ENCODE measurements at regions not wholly inside any gene's neighbourhood (a gene's known extent, or its start where the extent isn't known, plus 50 kb on each side); places are given as distances from the start of the nearest gene placed in this dataset.

- POLR2A ChIA-PET = no interaction called here
- Histone ChIP-seq H3K4me3 (ENCODE audit: low read depth, low read length) (no peak overlapping the region), H3K27me3 (replicated peaks; ENCODE audit: control insufficient read depth, insufficient read depth, low read length) (no peaks in the 10 kb centered on the region), H3K4me1 (no peaks in the 10 kb centered on the region), H3K36me3 (ENCODE audit: control insufficient read depth, insufficient read depth, low read length) (no peaks in the 10 kb centered on the region), H3K9me3 (no peaks in the 10 kb centered on the region)
- no peak for TF ChIP-seq CTCF (IDR thresholded peaks at IDR 0.05; ENCODE audit: insufficient read depth in 1 of 2, low read depth in 1 of 2, low read length in 1 of 2, severe bottlenecking in 1 of 2, unreplicated experiment in 1 of 2)
- intact Hi-C loops (cut with micrococcal nuclease; ENCODE audit: unreplicated experiment) = no loop called here
- H3K27me3 Mint-ChIP-seq (ENCODE audit: insufficient read depth, unreplicated experiment) = no peaks in the 10 kb centered on the region
- H3K9me3 Mint-ChIP-seq (ENCODE audit: unreplicated experiment) = no peaks in the 10 kb centered on the region
- peak in 1 of 2 experiments; percentile 9 for DNase-seq
- no TSS peak for BruUV-seq (replicated peaks)
- no peaks in the 10 kb centered on the region for H3K36me3 Mint-ChIP-seq (ENCODE audit: insufficient read depth, unreplicated experiment)
- H3K4me1 Mint-ChIP-seq (ENCODE audit: low read depth, unreplicated experiment) = no peaks in the 10 kb centered on the region
- CTCF ChIA-PET = no interaction called here
- no peak overlapping the region for H3K27ac Mint-ChIP-seq (ENCODE audit: unreplicated experiment)
- H3K4me3 Mint-ChIP-seq (ENCODE audit: unreplicated experiment) = no peak overlapping the region
These were observed 52.5 kb upstream of the VKORC1L1 start for GRCh38 chr7:65820287-65820950.

All from Caco-2 (cell line).